Hematopoietic multipotent progenitor cell treated with erythropoietin and hydrocortisone succinate and interleukin-3 and kit ligand, for 4 days (in vitro differentiated cells): ENCODE measurements at regions not wholly inside any gene's neighbourhood (a gene's known extent, or its start where the extent isn't known, plus 50 kb on each side); places are given as distances from the start of the nearest gene placed in this dataset.
"Not testable (repeated sequence)": the region's sequence is repeated elsewhere in the genome, so short reads cannot be mapped to it uniquely, and the experiment has no call there.

Experiments
- DNase-seq: peaks from one replicate; pipeline ENCODE4 v3.0.0-alpha.2; 2015

- no peak for DNase-seq
Measured at GRCh38 chr7:50915621-50916020, 132.9 kb upstream of the GRB10 start.

- DNase-seq: no peak
Measured at GRCh38 chr7:50914460-50914859, 131.8 kb upstream of the GRB10 start.

GRCh38 chr7:50908628-50909290 lies 126.1 kb upstream of the GRB10 start:
- DNase-seq: no peak

- not testable (repeated sequence) for DNase-seq
Measured at GRCh38 chr7:50898604-50899477, 116.1 kb upstream of the GRB10 start.

GRCh38 chr7:50887061-50887460 lies 104.4 kb upstream of the GRB10 start:
- not testable (repeated sequence) for DNase-seq

- DNase-seq: no peak
Measured at GRCh38 chr7:50872437-50872836, 89.7 kb upstream of the GRB10 start.

- DNase-seq: no peak
Measured at GRCh38 chr7:50869108-50869725, 86.5 kb upstream of the GRB10 start.

GRCh38 chr7:50868426-50869100 lies 85.9 kb upstream of the GRB10 start:
- no peak for DNase-seq

- DNase-seq: no peak
Measured at GRCh38 chr7:50867034-50867356, 84.3 kb upstream of the GRB10 start.

GRCh38 chr7:50866343-50867033 lies 83.8 kb upstream of the GRB10 start:
- no peak for DNase-seq

- DNase-seq: no peak
Measured at GRCh38 chr7:50865450-50865849, 82.8 kb upstream of the GRB10 start.

- DNase-seq: no peak
Measured at GRCh38 chr7:50864694-50865093, 82.0 kb upstream of the GRB10 start.

GRCh38 chr7:50863053-50863452 lies 80.4 kb upstream of the GRB10 start:
- no peak for DNase-seq

- no peak for DNase-seq
Measured at GRCh38 chr7:50862302-50862701, 79.6 kb upstream of the GRB10 start.

- DNase-seq: no peak
Measured at GRCh38 chr7:50860598-50860997, 77.9 kb upstream of the GRB10 start.

GRCh38 chr7:50860174-50860573 lies 77.5 kb upstream of the GRB10 start:
- no peak for DNase-seq

- DNase-seq: no peak
Measured at GRCh38 chr7:50858528-50859245, 76.0 kb upstream of the GRB10 start.

- DNase-seq: no peak
Measured at GRCh38 chr7:50857804-50858489, 75.3 kb upstream of the GRB10 start.

GRCh38 chr7:50856806-50857205 lies 74.1 kb upstream of the GRB10 start:
- no peak for DNase-seq

GRCh38 chr7:50856231-50856630 lies 73.5 kb upstream of the GRB10 start:
- no peak for DNase-seq

- DNase-seq: no peak
Measured at GRCh38 chr7:50855526-50855925, 72.8 kb upstream of the GRB10 start.

- no peak for DNase-seq
Measured at GRCh38 chr7:50854831-50855230, 72.1 kb upstream of the GRB10 start.
